A549 (cell line): ENCODE measurements at regions not wholly inside any gene's neighbourhood (a gene's known extent, or its start where the extent isn't known, plus 50 kb on each side); places are given as distances from the start of the nearest gene placed in this dataset.
"Not testable (repeated sequence)": the region's sequence is repeated elsewhere in the genome, so short reads cannot be mapped to it uniquely, and the experiment has no call there.

Experiments
- ATAC-seq, 2 experiments: fragments of 200-7000 bp in 1 of 2; fragments of >200 bp in 1 of 2; cut with Nextera tagmentation in 1 of 2; cut with Tn5 transposase in 1 of 2; 3 replicates each; pipeline versions ENCODE4 v1.8.0 to v1.9.1; 2018 to 2020; ENCODE audit warnings: mild to moderate bottlenecking in 1 of 2, moderate library complexity in 1 of 2
- CTCF ChIA-PET: fragments of 300-600 bp; sonication (Branson Sonifier 250); formaldehyde crosslinking; extraction: SDS; loops from one replicate; lab custom pipeline; 2021; ENCODE audit warnings: antibody characterized with exemption, inconsistent platforms; lab: Yijun Ruan, JAX
- POLR2A ChIA-PET: fragments of 350-600 bp; formaldehyde crosslinking; extraction: SDS; loops from one replicate; lab custom pipeline; 2021; ENCODE audit warnings: antibody characterized with exemption, inconsistent platforms; lab: Yijun Ruan, JAX
- DNase-seq, 2 experiments: peaks; one replicate each; pipeline versions ENCODE4 v3.0.0 to v3.0.0-alpha.2; 2011 to 2016; ENCODE audit warnings: low read depth in 1 of 2, low spot score in 1 of 2
- FAIRE-seq: peaks from 2 replicates; lab custom pipeline; 2011; peaks lifted over from hg19 to GRCh38; lab: Jason Lieb, UNC
- H3K27ac ChIP-seq, 2 experiments: fragments of >200 bp; sonication (Bioruptor Twin); formaldehyde crosslinking; 3 replicates each; pipeline ENCODE4 v1.5.1; 2016 to 2017
- H3K4me1 ChIP-seq: fragments of >200 bp; sonication (Bioruptor Twin); formaldehyde crosslinking; 3 replicates; pipeline ENCODE4 v1.6.1; 2016
- H3K4me2 ChIP-seq: fragments of >200 bp; sonication (Bioruptor Twin); formaldehyde crosslinking; 3 replicates; pipeline ENCODE4 v1.6.1; 2016
- H3K4me3 ChIP-seq: fragments of >200 bp; sonication (Bioruptor Twin); formaldehyde crosslinking; 3 replicates; pipeline ENCODE4 v1.5.1; 2016
- H3K9me3 ChIP-seq: fragments of >200 bp; sonication (Bioruptor Twin); formaldehyde crosslinking; 3 replicates; pipeline ENCODE4 v1.6.1; 2016
- CTCF ChIP-seq: fragments of >200 bp; sonication (Bioruptor Twin); formaldehyde crosslinking; IDR thresholded peaks from 3 replicates; pipeline ENCODE4 v1.5.1; 2016
- RAD21 ChIP-seq, 2 experiments: fragments of >200 bp in 1 of 2; sonication (Bioruptor Twin) in 1 of 2; formaldehyde crosslinking in 1 of 2; IDR thresholded peaks in 1 of 2; conservative IDR thresholded peaks in 1 of 2; 2 replicates in 1 of 2; 3 replicates in 1 of 2; pipeline ENCODE4 v1.6.1; 2012 to 2018; ENCODE audit warnings: inconsistent platforms in 1 of 2
- WGBS: methylation state at CpG from one replicate; pipeline ENCODE4 v1.1.6; 2017; ENCODE audit errors: missing lambda C conversion rate; 5-methylcytosine and 5-hydroxymethylcytosine counted together

DNA sequence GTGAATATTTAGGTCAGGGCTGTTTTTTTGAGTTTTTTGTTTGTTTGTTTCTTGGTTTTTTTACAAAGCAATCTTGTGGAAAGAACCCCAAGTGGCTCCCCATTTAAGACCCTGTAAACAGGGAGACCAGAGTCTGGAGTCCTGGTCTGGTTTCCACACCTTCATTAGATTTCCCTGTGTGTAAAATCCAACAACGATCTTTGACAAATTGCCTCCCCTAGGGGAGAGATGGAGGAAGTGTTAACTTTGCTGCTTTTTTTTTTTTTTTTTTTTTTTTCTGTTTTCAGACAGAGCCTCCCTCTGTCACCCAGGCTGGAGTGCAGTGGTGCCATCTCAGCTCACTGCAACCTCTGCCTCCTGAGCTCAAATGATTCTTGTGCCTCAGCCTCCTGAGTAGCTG, 77.4 kb downstream of the ART5 start:
- H3K9me3 ChIP-seq, ATAC-seq, H3K4me3 ChIP-seq, DNase-seq, H3K4me1 ChIP-seq, H3K27ac ChIP-seq, POLR2A ChIA-PET, FAIRE-seq, H3K4me2 ChIP-seq: not testable (repeated sequence)
- 4% methylated on average over 1 of the region's 1 CpG for whole genome bisulfite sequencing
- TF ChIP-seq RAD21 (conservative IDR thresholded peaks at IDR 0.05 in 1 of 2, IDR thresholded peaks at IDR 0.05 in 1 of 2), result peak; percentile 14 to 33; a peak in 2 of 5 replicates
- TF ChIP-seq CTCF, result peak; percentile 27; the same call in 1 of the 3 replicates
- CTCF ChIA-PET, result interaction anchor here (1.9 kb wide), 1 partner anchor 87 kb away, joined by 4 read pairs; no protein-coding TSS in a partner anchor

DNA sequence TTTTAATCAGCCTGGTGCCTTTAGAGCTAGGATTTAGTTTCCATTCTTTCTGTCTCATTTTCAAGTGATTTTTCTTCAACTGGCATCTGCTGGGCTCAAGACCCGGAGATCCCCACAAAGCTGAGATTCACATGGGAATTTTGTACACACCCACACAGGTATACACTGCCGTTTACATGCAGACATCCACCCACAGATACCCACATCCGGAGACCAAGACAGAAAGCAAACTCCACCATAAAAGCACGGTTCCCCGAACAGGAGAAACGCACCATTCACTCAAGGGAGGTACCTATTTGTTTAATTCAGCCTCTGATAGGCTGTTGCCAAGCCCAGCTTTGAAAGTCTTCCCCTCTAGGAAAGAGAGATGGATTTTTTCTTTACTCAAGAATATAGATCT, 87.2 kb downstream of the ART5 start:
- WGBS, result 10% methylated on average over 6 of the region's 6 CpGs
- H3K4me2 ChIP-seq, DNase-seq, H3K4me3 ChIP-seq, POLR2A ChIA-PET, FAIRE-seq, H3K27ac ChIP-seq, H3K9me3 ChIP-seq, ATAC-seq, CTCF ChIA-PET, H3K4me1 ChIP-seq: not testable (repeated sequence)

DNA sequence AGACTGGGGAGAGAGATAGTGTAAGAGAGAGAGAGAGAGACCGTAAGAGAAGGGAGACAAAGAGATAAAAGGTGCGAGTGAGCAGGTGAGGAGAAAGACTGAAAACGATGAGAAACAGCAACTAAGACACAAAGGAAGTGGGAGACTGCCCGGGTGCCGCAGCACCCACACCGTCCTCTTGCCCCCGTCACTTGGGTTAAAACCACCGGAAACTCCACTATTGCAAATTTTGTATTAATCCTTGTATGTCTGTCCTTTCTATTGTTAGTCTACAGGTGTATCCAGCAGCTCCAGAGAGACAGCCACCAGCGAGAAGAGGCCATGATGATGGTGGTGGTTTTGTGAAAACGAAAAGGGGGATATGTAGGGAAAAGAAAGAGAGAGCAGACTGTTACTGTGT, 96.8 kb downstream of the ART5 start:
- H3K9me3 ChIP-seq, H3K4me2 ChIP-seq, H3K27ac ChIP-seq, ATAC-seq, POLR2A ChIA-PET, FAIRE-seq, DNase-seq, CTCF ChIA-PET, H3K4me1 ChIP-seq, H3K4me3 ChIP-seq: not testable (repeated sequence)
- 36% methylated on average over 10 of the region's 10 CpGs for WGBS

- DNase-seq, FAIRE-seq, POLR2A ChIA-PET, H3K9me3 ChIP-seq, H3K4me3 ChIP-seq, H3K4me1 ChIP-seq, H3K4me2 ChIP-seq, CTCF ChIA-PET, ATAC-seq, H3K27ac ChIP-seq: not testable (repeated sequence)
- WGBS, result 100% methylated on average over 1 of the region's 1 CpG
Observed at GRCh38 chr11:3538220-3538619, 103.6 kb downstream of the ART5 start.

- WGBS, result 0% methylated on average over 4 of the region's 4 CpGs
- ATAC-seq, H3K9me3 ChIP-seq, H3K27ac ChIP-seq, CTCF ChIA-PET, DNase-seq, H3K4me2 ChIP-seq, POLR2A ChIA-PET, FAIRE-seq, H3K4me3 ChIP-seq, H3K4me1 ChIP-seq: not testable (repeated sequence)
Observed at GRCh38 chr11:3537254-3537653, 104.5 kb downstream of the ART5 start.

GRCh38 chr11:3532958-3533357, 108.8 kb downstream of the ART5 start:
- H3K27ac ChIP-seq, DNase-seq, H3K9me3 ChIP-seq, H3K4me1 ChIP-seq, CTCF ChIA-PET, H3K4me2 ChIP-seq, H3K4me3 ChIP-seq, ATAC-seq, POLR2A ChIA-PET, FAIRE-seq: not testable (repeated sequence)
- WGBS, result 91% methylated on average over 1 of the region's 1 CpG

- H3K27ac ChIP-seq, H3K9me3 ChIP-seq, CTCF ChIA-PET, DNase-seq, H3K4me3 ChIP-seq, FAIRE-seq, H3K4me1 ChIP-seq, H3K4me2 ChIP-seq, ATAC-seq, POLR2A ChIA-PET: not testable (repeated sequence)
- 37% methylated on average over 5 of the region's 5 CpGs for WGBS
Observed at GRCh38 chr11:3531280-3531679, 110.5 kb downstream of the ART5 start.

DNA sequence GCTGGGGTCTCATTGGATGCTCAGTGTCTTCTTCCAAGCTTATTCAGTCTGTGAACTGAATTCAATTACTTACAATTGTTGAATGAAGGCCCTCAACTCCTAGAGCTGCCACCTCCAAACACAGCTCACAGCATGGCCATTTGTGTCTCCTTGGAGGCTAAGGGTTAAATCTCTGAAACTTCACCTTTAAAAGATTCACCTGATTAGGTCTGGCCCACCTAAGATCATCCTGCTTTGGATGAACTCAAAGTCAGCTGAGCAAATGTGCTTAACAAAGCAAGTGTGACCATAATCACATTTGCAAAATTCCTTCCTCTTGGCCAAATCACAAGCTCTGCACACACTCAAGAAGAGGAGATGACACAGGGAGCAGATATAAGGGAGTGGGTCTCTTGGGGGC, 118.2 kb downstream of the ART5 start:
- H3K27ac ChIP-seq, H3K9me3 ChIP-seq, FAIRE-seq, DNase-seq, H3K4me3 ChIP-seq, POLR2A ChIA-PET, H3K4me2 ChIP-seq, H3K4me1 ChIP-seq, ATAC-seq, CTCF ChIA-PET: not testable (repeated sequence)

GRCh38 chr11:3520905-3521304, 120.9 kb downstream of the ART5 start:
- H3K4me1 ChIP-seq, ATAC-seq, CTCF ChIA-PET, FAIRE-seq, H3K9me3 ChIP-seq, H3K4me3 ChIP-seq, H3K27ac ChIP-seq, POLR2A ChIA-PET, DNase-seq, H3K4me2 ChIP-seq: not testable (repeated sequence)

GRCh38 chr11:3519841-3520240, 122.0 kb downstream of the ART5 start:
- H3K4me2 ChIP-seq, H3K9me3 ChIP-seq, H3K27ac ChIP-seq, DNase-seq, FAIRE-seq, H3K4me3 ChIP-seq, H3K4me1 ChIP-seq, ATAC-seq, POLR2A ChIA-PET, CTCF ChIA-PET: not testable (repeated sequence)
- 27% methylated on average over 5 of the region's 5 CpGs for WGBS
